Stimulated activated CD4-positive, alpha-beta T cell treated with anti-CD3 and anti-CD28 coated beads, Interleukin-4, amount 100 ng/mL, for 4 hours (primary cell): ENCODE measurements at regions not wholly inside any gene's neighbourhood (a gene's known extent, or its start where the extent isn't known, plus 50 kb on each side); places are given as distances from the start of the nearest gene placed in this dataset.

Experiments used
- DNase-seq, 2 experiments: peaks; one replicate each; pipeline ENCODE4 v3.0.0-alpha.2; 2020

GRCh38 chr4:147368948-147369347, 111.9 kb upstream of the EDNRA start:
- no peak for DNase-seq

- no peak for DNase-seq
Observed at GRCh38 chr4:147370473-147370872, 110.4 kb upstream of the EDNRA start.

DNA sequence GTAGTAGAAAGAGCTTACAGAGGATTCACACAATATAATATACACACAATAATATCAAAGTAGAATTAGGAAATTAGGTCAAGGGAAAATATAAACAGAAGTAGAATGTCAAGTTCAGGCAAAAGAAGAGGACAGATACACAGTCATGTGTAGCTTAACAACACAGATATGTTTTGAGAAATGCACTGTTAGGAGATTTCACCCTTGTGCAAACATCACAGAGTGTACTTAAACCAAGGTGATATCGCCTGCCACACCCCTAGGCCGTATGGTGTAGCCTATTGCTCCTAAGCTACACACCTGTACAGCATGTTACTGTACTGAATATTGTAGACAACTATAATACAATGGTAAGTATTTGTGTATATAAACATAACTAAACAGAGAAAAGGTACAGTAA, 110.0 kb upstream of the EDNRA start:
- DNase-seq, result no peak

GRCh38 chr4:147371661-147372060, 109.2 kb upstream of the EDNRA start:
- no peak for DNase-seq

- no peak for DNase-seq
Observed at GRCh38 chr4:147378780-147379179, 102.1 kb upstream of the EDNRA start.

- DNase-seq, result no peak
Observed at GRCh38 chr4:147381749-147382148, 99.1 kb upstream of the EDNRA start.

GRCh38 chr4:147388018-147388417, 92.9 kb upstream of the EDNRA start:
- DNase-seq, result no peak

DNA sequence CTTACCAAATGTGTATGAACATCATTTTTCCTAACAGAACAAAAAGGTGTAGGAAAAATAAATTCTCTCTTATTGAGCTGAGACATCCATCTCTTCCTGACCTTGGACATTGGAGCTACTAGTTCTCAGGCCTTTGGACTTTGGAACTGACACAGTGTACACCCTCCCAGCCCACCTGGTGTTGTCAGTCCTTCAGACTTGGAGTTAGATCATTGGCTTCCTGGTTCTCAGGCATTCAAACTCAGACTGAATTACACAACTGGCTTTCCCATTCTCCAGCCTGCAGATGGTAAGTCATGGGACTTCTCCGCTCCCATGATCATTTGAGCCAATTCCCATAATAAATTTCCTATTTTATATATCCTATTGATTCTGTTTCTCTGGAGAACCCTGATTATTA, 84.8 kb upstream of the EDNRA start:
- no peak for DNase-seq

GRCh38 chr4:147398556-147398955, 82.3 kb upstream of the EDNRA start:
- DNase-seq, result no peak

- no peak for DNase-seq
Observed at GRCh38 chr4:147400721-147401120, 80.2 kb upstream of the EDNRA start.

- DNase-seq, result no peak
Observed at GRCh38 chr4:147401221-147401620, 79.7 kb upstream of the EDNRA start.

DNA sequence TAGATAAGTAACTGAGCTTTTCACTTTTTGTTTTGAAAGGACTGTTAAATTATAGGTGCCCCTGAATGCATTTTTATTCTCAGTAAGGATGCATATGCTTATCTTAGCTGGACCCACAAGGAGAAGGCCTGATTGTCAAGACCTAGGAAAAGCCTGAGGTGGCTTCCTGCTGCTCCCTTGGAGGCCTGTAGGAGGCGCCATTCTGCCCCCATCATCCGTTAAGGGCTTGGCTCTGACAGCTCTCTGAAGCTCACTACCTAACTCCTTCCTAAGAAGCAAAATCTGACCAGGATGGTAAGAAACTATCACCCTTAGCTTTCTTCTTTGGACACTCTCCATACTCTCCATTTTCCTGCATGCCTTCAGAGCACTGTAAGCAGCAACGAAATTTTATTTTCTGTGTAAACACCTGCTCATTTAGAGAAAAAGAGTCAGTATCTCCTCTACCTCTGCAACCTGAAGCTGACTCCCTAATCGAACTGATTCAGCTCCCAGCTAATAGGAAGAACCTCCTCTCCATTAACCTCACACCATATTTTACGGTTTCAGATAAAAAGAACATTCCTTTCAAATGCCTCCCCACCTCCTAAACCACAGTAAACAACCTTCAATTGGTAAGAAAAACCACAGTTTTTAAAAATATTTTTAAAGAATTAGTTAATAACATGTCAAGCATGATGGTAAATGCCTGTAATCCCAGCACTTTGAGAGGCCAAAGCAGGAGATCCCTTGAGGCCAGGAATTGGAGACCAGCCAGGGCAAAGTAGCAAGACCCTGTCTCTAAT, 73.4 kb upstream of the EDNRA start:
- no peak for DNase-seq

- no peak for DNase-seq
Observed at GRCh38 chr4:147408189-147408588, 72.7 kb upstream of the EDNRA start.

- no peak for DNase-seq
Observed at GRCh38 chr4:147409350-147409749, 71.5 kb upstream of the EDNRA start.

- no peak for DNase-seq
Observed at GRCh38 chr4:147418226-147418625, 62.7 kb upstream of the EDNRA start.

DNA sequence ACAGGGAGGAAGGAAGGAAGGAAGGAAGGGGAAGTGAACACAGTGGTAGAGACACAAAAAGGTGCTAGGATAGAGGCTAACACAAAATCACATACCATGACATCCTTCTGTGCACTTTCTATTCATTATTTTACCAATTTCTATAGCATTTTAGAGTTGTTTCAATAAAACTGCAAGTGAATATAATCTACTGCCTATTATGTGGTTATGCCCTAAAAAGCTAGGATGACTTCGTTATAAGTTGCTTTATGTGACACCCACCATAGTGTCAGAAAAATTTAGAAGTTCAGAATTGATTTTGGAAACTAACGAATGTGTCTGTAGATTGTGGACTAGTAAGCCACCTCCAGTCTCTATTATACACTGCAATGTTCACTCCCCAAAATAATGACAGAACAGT, 59.4 kb upstream of the EDNRA start:
- no peak for DNase-seq

- DNase-seq, result no peak
Observed at GRCh38 chr4:147423229-147423628, 57.7 kb upstream of the EDNRA start.

DNA sequence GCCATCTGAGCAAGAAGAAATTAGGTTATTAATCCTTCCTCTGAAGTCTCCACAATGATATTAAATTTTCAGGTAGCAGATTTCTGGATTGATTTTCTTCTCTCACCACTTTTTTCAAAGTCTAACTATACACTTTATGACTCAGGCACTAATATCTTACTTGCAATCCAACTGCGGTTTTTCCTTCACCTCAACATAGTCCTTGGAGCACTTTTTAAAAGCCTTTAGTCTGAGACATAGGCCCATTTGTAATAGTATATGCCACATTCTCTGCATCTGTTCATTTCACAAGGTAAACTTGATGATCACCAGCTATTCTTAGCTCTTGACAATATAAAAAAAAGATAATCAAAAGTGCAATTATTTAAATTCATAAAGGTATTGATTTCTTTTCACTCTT, 55.9 kb upstream of the EDNRA start:
- DNase-seq, result no peak

DNA sequence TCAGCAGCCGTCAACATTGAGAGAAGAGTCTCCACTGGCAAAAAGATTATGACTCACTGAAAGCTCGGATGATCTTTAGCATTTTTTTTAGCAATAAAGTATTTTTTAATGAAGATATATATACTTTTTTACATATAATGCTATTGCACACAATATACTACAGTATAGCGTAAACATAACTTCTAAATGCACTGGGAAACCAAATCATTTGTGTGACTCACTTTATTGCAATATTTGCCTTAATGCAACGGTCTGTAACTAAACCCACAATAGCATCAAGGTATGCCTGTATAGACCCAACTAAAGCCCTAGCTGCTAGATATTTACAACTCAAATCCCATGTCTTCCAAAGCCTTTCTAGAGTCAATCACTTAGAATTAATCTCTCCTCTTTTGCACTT, 52.3 kb upstream of the EDNRA start:
- DNase-seq, result no peak

DNA sequence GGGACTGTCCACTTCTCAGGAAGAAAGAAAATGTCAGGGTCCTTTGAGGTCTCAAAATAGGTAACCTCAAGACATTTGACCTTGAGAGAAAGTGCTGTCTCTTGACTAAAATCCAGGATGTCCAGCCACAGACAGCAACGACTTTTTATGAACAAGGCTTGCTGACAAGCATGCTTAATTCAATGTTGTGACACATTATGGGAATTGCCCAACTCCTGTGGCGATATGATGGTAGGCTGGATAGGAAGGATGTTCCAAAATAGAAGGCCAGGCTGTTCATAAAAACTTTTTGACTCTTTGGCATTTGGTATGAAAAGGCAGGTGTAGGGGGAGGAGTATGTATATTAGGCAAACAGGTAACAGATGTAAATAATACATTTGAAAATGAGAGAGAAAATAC, 50.8 kb upstream of the EDNRA start:
- DNase-seq, result no peak
